H1 (cell line): ENCODE measurements at regions not wholly inside any gene's neighbourhood (a gene's known extent, or its start where the extent isn't known, plus 50 kb on each side); places are given as distances from the start of the nearest gene placed in this dataset.

Experiments used
- CTCF ChIA-PET: fragments of 300-600 bp; sonication (Branson Sonifier 250); formaldehyde crosslinking; loops from one replicate; lab custom pipeline; 2021; ENCODE audit not compliant: partially characterized antibody; lab: Charles Lee
- POLR2A ChIA-PET: fragments of 300-600 bp; sonication (Branson Sonifier 250); formaldehyde crosslinking; loops from one replicate; lab custom pipeline; 2021; ENCODE audit warnings: inconsistent platforms; ENCODE audit not compliant: partially characterized antibody; lab: Charles Lee
- DNase-seq, 2 experiments: peaks; one replicate each; pipeline versions ENCODE4 v3.0.0 to v3.0.0-alpha.2; 2010 to 2022; ENCODE audit warnings: low spot score in 2 of 2, low read depth in 1 of 2, mixed read lengths in 1 of 2
- FAIRE-seq: peaks from 2 replicates; lab custom pipeline; 2011; peaks lifted over from hg19 to GRCh38; lab: Jason Lieb, UNC
- H2AFZ ChIP-seq: 2 replicates; pipeline ENCODE4 v1.8.1; 2012; ENCODE audit warnings: low read length, inconsistent platforms
- H2AK5ac ChIP-seq: 2 replicates; pipeline ENCODE4 v1.6.1; 2013; ENCODE audit warnings: low read depth, low read length
- H2BK120ac ChIP-seq: replicated peaks from 2 replicates; pipeline ENCODE3; 2013; ENCODE audit warnings: low read depth, low read length, inconsistent platforms
- H2BK12ac ChIP-seq: 2 replicates; pipeline ENCODE4 v1.6.1; 2013; ENCODE audit warnings: low read depth, low read length
- H2BK15ac ChIP-seq: 2 replicates; pipeline ENCODE4 v1.6.1; 2013; ENCODE audit warnings: low read length
- H2BK20ac ChIP-seq: 2 replicates; pipeline ENCODE4 v1.6.1; 2013; ENCODE audit warnings: low read length
- H2BK5ac ChIP-seq: 2 replicates; pipeline ENCODE4 v1.6.1; 2013; ENCODE audit warnings: low read depth, low read length
- H3K14ac ChIP-seq: 2 replicates; pipeline ENCODE4 v1.6.1; 2013; ENCODE audit warnings: inconsistent platforms; ENCODE audit not compliant: insufficient read length
- H3K18ac ChIP-seq: 2 replicates; pipeline ENCODE4 v1.6.1; 2013; ENCODE audit warnings: low read length; ENCODE audit errors: extremely low read depth
- H3K23ac ChIP-seq: 2 replicates; pipeline ENCODE4 v1.6.1; 2013; ENCODE audit warnings: inconsistent platforms; ENCODE audit not compliant: insufficient read length
- H3K23me2 ChIP-seq: 2 replicates; pipeline ENCODE4 v1.6.1; 2013; ENCODE audit warnings: low read depth, low read length
- H3K27ac ChIP-seq: 2 replicates; pipeline ENCODE4 v1.6.1; 2011; ENCODE audit warnings: low read depth, low read length, inconsistent platforms
- H3K27me3 ChIP-seq, 4 experiments: replicated peaks in 1 of 4; 1 replicate in 1 of 4; 2 replicates in 3 of 4; pipeline versions ENCODE4 v1.6.1 to v1.8.1; 2011 to 2013; ENCODE audit warnings: low read length in 3 of 4, mild to moderate bottlenecking in 3 of 4, inconsistent platforms in 2 of 4, mixed read lengths in 2 of 4, moderate library complexity in 1 of 4; ENCODE audit not compliant: control insufficient read depth in 3 of 4, insufficient read depth in 3 of 4; ENCODE audit errors: extremely low read depth in 1 of 4
- H3K36me3 ChIP-seq, 4 experiments: 2 replicates each; pipeline versions ENCODE4 v1.6.1 to v1.8.1; 2011 to 2013; ENCODE audit warnings: mild to moderate bottlenecking in 4 of 4, low read length in 3 of 4, moderate library complexity in 2 of 4, control low read depth in 1 of 4, inconsistent platforms in 1 of 4; ENCODE audit not compliant: insufficient read depth in 4 of 4, control insufficient read depth in 2 of 4
- H3K4ac ChIP-seq: replicated peaks from 2 replicates; pipeline ENCODE3; 2013; ENCODE audit warnings: low read length, low read depth, mixed read lengths, inconsistent platforms; ENCODE audit not compliant: insufficient read length
- H3K4me1 ChIP-seq, 4 experiments: replicated peaks in 1 of 4; 1 replicate in 1 of 4; 2 replicates in 3 of 4; pipeline versions ENCODE4 v1.6.1 to v1.8.1; 2011 to 2013; ENCODE audit warnings: low read length in 3 of 4, inconsistent platforms in 2 of 4, mixed read lengths in 1 of 4; ENCODE audit not compliant: insufficient read depth in 4 of 4, control insufficient read depth in 3 of 4
- H3K4me2 ChIP-seq, 2 experiments: 2 replicates each; pipeline versions ENCODE4 v1.6.1 to v1.8.1; 2011 to 2013; ENCODE audit warnings: low read depth in 2 of 2, low read length in 2 of 2, control low read depth in 1 of 2, inconsistent platforms in 1 of 2, mild to moderate bottlenecking in 1 of 2; ENCODE audit not compliant: insufficient read depth in 1 of 2
- H3K4me3 ChIP-seq, 4 experiments: fragments of 200-600, 300-600 bp in 1 of 4; sonication (generic), shearing (Covaris generic), sonication (Bioruptor Twin) in 1 of 4; 2 replicates each; pipeline versions ENCODE4 v1.5.1 to v1.8.1; 2011 to 2016; ENCODE audit warnings: low read length in 4 of 4, low read depth in 3 of 4, control low read depth in 2 of 4, inconsistent platforms in 2 of 4, mild to moderate bottlenecking in 2 of 4, mixed read lengths in 1 of 4, moderate library complexity in 1 of 4; ENCODE audit not compliant: insufficient read depth in 2 of 4; ENCODE audit errors: extremely low read depth in 1 of 4
- H3K56ac ChIP-seq: replicated peaks from 2 replicates; pipeline ENCODE3; 2013; ENCODE audit warnings: low read depth, mild to moderate bottlenecking, mixed read lengths, low read length, inconsistent platforms; ENCODE audit not compliant: insufficient read length
- H3K79me1 ChIP-seq: 2 replicates; pipeline ENCODE4 v1.6.1; 2013; ENCODE audit warnings: low read depth, low read length, control low read depth
- H3K79me2 ChIP-seq, 2 experiments: 2 replicates each; pipeline versions ENCODE4 v1.6.1 to v1.8.1; 2012 to 2013; ENCODE audit warnings: low read length in 2 of 2, mild to moderate bottlenecking in 2 of 2, inconsistent platforms in 1 of 2; ENCODE audit not compliant: insufficient read depth in 2 of 2, control insufficient read depth in 1 of 2
- H3K9ac ChIP-seq, 4 experiments: replicated peaks in 1 of 4; 1 replicate in 1 of 4; 2 replicates in 3 of 4; pipeline versions ENCODE4 v1.6.1 to v1.8.1; 2011 to 2013; ENCODE audit warnings: low read depth in 3 of 4, low read length in 3 of 4, control low read depth in 2 of 4, mild to moderate bottlenecking in 2 of 4, moderate library complexity in 2 of 4, inconsistent platforms in 1 of 4; ENCODE audit errors: extremely low read depth in 1 of 4
- H3K9me3 ChIP-seq, 2 experiments: 2 replicates each; pipeline versions ENCODE4 v1.6.1 to v1.8.1; 2012 to 2013; ENCODE audit warnings: mild to moderate bottlenecking in 2 of 2, moderate library complexity in 2 of 2, control low read depth in 1 of 2, inconsistent platforms in 1 of 2, low read depth in 1 of 2, low read length in 1 of 2, mixed read lengths in 1 of 2; ENCODE audit not compliant: insufficient read depth in 2 of 2
- H4K20me1 ChIP-seq, 2 experiments: replicated peaks in 1 of 2; 2 replicates each; pipeline versions ENCODE3 to v1.8.1; 2011 to 2013; ENCODE audit warnings: inconsistent platforms in 2 of 2, low read length in 2 of 2, mild to moderate bottlenecking in 1 of 2; ENCODE audit not compliant: insufficient read depth in 2 of 2, control insufficient read depth in 1 of 2
- H4K5ac ChIP-seq: 2 replicates; pipeline ENCODE4 v1.6.1; 2013; ENCODE audit warnings: low read length, low read depth, mixed read lengths, inconsistent platforms; ENCODE audit not compliant: insufficient read length
- H4K8ac ChIP-seq: 2 replicates; pipeline ENCODE4 v1.8.0; 2013; ENCODE audit warnings: mild to moderate bottlenecking, moderate library complexity, low read length, inconsistent platforms; ENCODE audit not compliant: insufficient read depth; ENCODE audit errors: extremely low read depth
- H4K91ac ChIP-seq: replicated peaks from 2 replicates; pipeline ENCODE3; 2013; ENCODE audit warnings: low read length, mixed read lengths, inconsistent platforms; ENCODE audit not compliant: insufficient read length
- CEBPB ChIP-seq: IDR thresholded peaks from 2 replicates; pipeline ENCODE4 v1.6.1; 2012; ENCODE audit warnings: low read depth, low read length
- CHD2 ChIP-seq: IDR thresholded peaks from 2 replicates; pipeline ENCODE4 v1.6.1; 2012; ENCODE audit warnings: low read length, improper control_type of control experiment
- CTBP2 ChIP-seq: IDR thresholded peaks from 2 replicates; pipeline ENCODE4 v1.7.0; 2011; ENCODE audit warnings: borderline replicate concordance, mild to moderate bottlenecking, moderate library complexity, mixed read lengths, low read length; ENCODE audit not compliant: insufficient read depth, insufficient read length
- EP300 ChIP-seq, 2 experiments: IDR thresholded peaks; 1 replicate in 1 of 2; 2 replicates in 1 of 2; pipeline ENCODE4 v1.6.1; 2011 to 2012; ENCODE audit warnings: low read depth in 2 of 2, low read length in 2 of 2, mild to moderate bottlenecking in 2 of 2, borderline replicate concordance in 1 of 2, inconsistent platforms in 1 of 2, moderate library complexity in 1 of 2
- JUND ChIP-seq: IDR thresholded peaks from 2 replicates; pipeline ENCODE4 v1.6.1; 2011; ENCODE audit warnings: mild to moderate bottlenecking, improper control_type of control experiment, low read length
- NANOG ChIP-seq: IDR thresholded peaks from 2 replicates; pipeline ENCODE4 v1.6.1; 2011; ENCODE audit warnings: low read length, low read depth, mild to moderate bottlenecking, inconsistent platforms; ENCODE audit not compliant: insufficient read depth, poor library complexity, severe bottlenecking
- RNF2 ChIP-seq: fragments of 200-900, 300-1000 bp; sonication (generic); IDR thresholded peaks from 2 replicates; pipeline ENCODE4 v1.7.1; 2016; ENCODE audit warnings: borderline replicate concordance, low read depth, mild to moderate bottlenecking, antibody characterized with exemption, low read length; ENCODE audit not compliant: poor library complexity, severe bottlenecking; ENCODE audit errors: missing control alignments
- TBP ChIP-seq: IDR thresholded peaks from 2 replicates; pipeline ENCODE4 v1.6.1; 2011; ENCODE audit warnings: low read depth, low read length, improper control_type of control experiment
- WGBS, 2 experiments: shearing (Covaris generic) in 1 of 2; methylation state at CpG; one replicate each; pipeline versions ENCODE4 v1.1.6 to v1.1.7; 2013 to 2015; ENCODE audit warnings: low lambda C conversion rate in 2 of 2, mixed read lengths in 2 of 2, inconsistent platforms in 1 of 2, low coverage in 1 of 2, missing lambda C conversion rate in 1 of 2; ENCODE audit not compliant: insufficient replicate concordance in 2 of 2, insufficient coverage in 1 of 2, insufficient read length in 1 of 2; ENCODE audit errors: extremely low coverage in 1 of 2, missing lambda C conversion rate in 1 of 2; 5-methylcytosine and 5-hydroxymethylcytosine counted together
- TF ChIP-seq, protein P1 (sequence below): IDR thresholded peaks from 2 replicates; pipeline ENCODE4 v1.6.1; 2011; ENCODE audit warnings: low read depth, mild to moderate bottlenecking, low read length; ENCODE audit not compliant: insufficient read depth

DNA sequence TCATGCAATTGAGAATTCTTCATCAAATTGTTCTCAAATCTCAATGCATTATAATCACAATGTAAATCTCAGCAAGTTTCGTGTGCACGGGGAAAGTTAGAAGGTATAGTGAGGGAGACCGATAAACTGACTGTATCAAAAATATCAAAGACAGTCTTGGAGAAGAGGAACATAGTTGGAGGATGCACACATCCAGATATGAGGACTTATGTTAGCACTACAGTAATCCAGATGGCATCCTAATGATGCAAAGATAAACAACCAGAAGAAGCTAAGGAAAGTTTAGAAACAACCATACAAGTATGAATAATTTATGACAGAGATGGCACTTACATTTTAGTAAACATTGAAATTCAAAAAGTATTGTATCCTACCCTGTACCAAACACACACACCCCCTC lies 760.1 kb downstream of the RPS29 start:
- ChIA-PET POLR2A (no interaction called here), CTCF (no interaction called here)
- no peak overlapping the region for H3K4me2 ChIP-seq
- no peak for TF ChIP-seq JUND
- no peak for TF ChIP-seq NANOG
- TF ChIP-seq CHD2: no peak
- TF ChIP-seq TBP: no peak
- no peak for TF ChIP-seq RNF2
- no peak for TF ChIP-seq CEBPB
- TF ChIP-seq, protein P1, sequence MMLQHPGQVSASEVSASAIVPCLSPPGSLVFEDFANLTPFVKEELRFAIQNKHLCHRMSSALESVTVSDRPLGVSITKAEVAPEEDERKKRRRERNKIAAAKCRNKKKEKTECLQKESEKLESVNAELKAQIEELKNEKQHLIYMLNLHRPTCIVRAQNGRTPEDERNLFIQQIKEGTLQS: no peak
- no peak for TF ChIP-seq CTBP2
- TF ChIP-seq EP300 (IDR thresholded peaks at IDR 0.05; ENCODE audit: borderline replicate concordance in 1 of 2, low read depth in 2 of 2, low read length in 2 of 2): no peak
- no peak overlapping the region for H2BK120ac ChIP-seq
- H3K9me3 ChIP-seq: no peaks in the 10 kb centered on the region
- 100% methylated on average over 3 of the region's 3 CpGs; no CpG with 5 or more reads in 1 of the 2 experiments for WGBS, 2 experiments
- no peak overlapping the region for H2AFZ ChIP-seq
- no peak overlapping the region for H3K27ac ChIP-seq
- H4K20me1 ChIP-seq: no peaks in the 10 kb centered on the region
- no peak overlapping the region for H2BK12ac ChIP-seq
- no peak overlapping the region for H3K18ac ChIP-seq
- H3K79me2 ChIP-seq: no peaks in the 10 kb centered on the region
- no peak overlapping the region for H4K8ac ChIP-seq
- FAIRE-seq (no peak), DNase-seq (no peak)
- no peaks in the 10 kb centered on the region for H3K27me3 ChIP-seq
- no peaks in the 10 kb centered on the region for H3K36me3 ChIP-seq
- no peak overlapping the region for H2BK5ac ChIP-seq
- no peak overlapping the region for H3K14ac ChIP-seq
- H4K5ac ChIP-seq: no peak overlapping the region
- H3K9ac ChIP-seq: no peak overlapping the region
- H3K79me1 ChIP-seq: no peaks in the 10 kb centered on the region
- H4K91ac ChIP-seq: no peak overlapping the region
- H3K4me3 ChIP-seq: no peak overlapping the region
- no peak overlapping the region for H3K4ac ChIP-seq
- H2AK5ac ChIP-seq: no peak overlapping the region
- H3K23me2 ChIP-seq: no peaks in the 10 kb centered on the region
- H3K4me1 ChIP-seq: no peaks in the 10 kb centered on the region
- no peak overlapping the region for H3K23ac ChIP-seq
- no peak overlapping the region for H2BK20ac ChIP-seq
- no peak overlapping the region for H3K56ac ChIP-seq
- H2BK15ac ChIP-seq: no peak overlapping the region
